ENCODE measurements at regions not wholly inside any gene's neighbourhood (a gene's known extent, or its start where the extent isn't known, plus 50 kb on each side); places are given as distances from the start of the nearest gene placed in this dataset.

DNA sequence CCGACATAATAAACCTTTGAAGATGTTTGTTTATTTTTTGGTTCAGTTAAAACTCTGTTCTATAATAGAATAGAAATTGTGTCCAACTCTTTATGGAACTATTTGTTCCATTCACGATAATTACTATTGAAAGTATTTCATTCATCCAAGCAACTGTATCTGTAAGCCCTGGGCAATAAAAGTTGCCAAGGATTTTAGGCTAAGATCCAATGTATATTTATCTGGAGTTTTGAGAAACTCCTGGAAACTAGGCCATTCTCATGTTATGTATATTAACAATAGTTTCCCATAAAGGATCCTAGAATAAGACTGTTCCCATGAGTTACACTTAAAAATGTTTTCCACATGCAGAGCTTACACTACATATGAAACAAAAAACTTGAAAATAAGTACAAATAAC is 261.6 kb downstream of the SLITRK6 start:
- WGBS, 2 donors (ENCODE audit: low coverage in 1 of 2) = 15 to 31% methylated on average over 2 of the region's 2 CpGs
- Histone ChIP-seq H3K36me3 (no peaks in the 10 kb centered on the region), H3K27me3 (no peaks in the 10 kb centered on the region), H3K4me3 (no peak overlapping the region), H3K4me1 (no peaks in the 10 kb centered on the region), H3K27ac (no peak overlapping the region), H3K9me3 (no peaks in the 10 kb centered on the region)
- ATAC-seq = no peak
- no peak for TF ChIP-seq EP300 (IDR thresholded peaks at IDR 0.05)
- TF ChIP-seq POLR2A (IDR thresholded peaks at IDR 0.05) = no peak
- TF ChIP-seq, protein P1, sequence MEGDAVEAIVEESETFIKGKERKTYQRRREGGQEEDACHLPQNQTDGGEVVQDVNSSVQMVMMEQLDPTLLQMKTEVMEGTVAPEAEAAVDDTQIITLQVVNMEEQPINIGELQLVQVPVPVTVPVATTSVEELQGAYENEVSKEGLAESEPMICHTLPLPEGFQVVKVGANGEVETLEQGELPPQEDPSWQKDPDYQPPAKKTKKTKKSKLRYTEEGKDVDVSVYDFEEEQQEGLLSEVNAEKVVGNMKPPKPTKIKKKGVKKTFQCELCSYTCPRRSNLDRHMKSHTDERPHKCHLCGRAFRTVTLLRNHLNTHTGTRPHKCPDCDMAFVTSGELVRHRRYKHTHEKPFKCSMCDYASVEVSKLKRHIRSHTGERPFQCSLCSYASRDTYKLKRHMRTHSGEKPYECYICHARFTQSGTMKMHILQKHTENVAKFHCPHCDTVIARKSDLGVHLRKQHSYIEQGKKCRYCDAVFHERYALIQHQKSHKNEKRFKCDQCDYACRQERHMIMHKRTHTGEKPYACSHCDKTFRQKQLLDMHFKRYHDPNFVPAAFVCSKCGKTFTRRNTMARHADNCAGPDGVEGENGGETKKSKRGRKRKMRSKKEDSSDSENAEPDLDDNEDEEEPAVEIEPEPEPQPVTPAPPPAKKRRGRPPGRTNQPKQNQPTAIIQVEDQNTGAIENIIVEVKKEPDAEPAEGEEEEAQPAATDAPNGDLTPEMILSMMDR (IDR thresholded peaks at IDR 0.05) = no peak
- TF ChIP-seq POLR2AphosphoS5 (IDR thresholded peaks at IDR 0.05) = no peak

DNA sequence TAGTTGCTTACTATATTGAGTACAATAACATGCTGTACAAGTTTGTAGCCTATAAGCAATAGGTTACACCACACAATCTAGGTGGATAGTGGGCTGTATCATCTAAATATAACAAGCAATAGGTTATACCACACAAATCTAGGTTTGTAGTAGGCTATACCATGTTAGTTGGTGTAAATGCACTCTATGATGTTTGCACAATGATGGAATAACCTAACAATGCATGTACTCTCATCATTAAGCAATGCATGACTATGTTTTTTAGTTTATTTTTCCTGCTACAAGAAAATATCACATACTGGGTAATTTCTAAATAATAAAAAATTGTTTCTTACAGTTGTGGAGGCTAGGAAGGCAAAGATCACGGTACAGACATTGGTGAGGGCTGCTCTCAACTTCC is 262.5 kb downstream of the SLITRK6 start:
- Histone ChIP-seq H3K4me3 (no peak overlapping the region), H3K27ac (no peak overlapping the region), H3K9me3 (no peaks in the 10 kb centered on the region), H3K36me3 (no peaks in the 10 kb centered on the region), H3K27me3 (no peaks in the 10 kb centered on the region), H3K4me1 (no peaks in the 10 kb centered on the region)
- no peak for ATAC-seq
- TF ChIP-seq POLR2AphosphoS5 (IDR thresholded peaks at IDR 0.05) = no peak
- TF ChIP-seq EP300 (IDR thresholded peaks at IDR 0.05) = no peak
- TF ChIP-seq, protein P1 (IDR thresholded peaks at IDR 0.05) = no peak
- 94 to 100% methylated on average over 1 of the region's 1 CpG for WGBS, 2 donors (ENCODE audit: low coverage in 1 of 2)

DNA sequence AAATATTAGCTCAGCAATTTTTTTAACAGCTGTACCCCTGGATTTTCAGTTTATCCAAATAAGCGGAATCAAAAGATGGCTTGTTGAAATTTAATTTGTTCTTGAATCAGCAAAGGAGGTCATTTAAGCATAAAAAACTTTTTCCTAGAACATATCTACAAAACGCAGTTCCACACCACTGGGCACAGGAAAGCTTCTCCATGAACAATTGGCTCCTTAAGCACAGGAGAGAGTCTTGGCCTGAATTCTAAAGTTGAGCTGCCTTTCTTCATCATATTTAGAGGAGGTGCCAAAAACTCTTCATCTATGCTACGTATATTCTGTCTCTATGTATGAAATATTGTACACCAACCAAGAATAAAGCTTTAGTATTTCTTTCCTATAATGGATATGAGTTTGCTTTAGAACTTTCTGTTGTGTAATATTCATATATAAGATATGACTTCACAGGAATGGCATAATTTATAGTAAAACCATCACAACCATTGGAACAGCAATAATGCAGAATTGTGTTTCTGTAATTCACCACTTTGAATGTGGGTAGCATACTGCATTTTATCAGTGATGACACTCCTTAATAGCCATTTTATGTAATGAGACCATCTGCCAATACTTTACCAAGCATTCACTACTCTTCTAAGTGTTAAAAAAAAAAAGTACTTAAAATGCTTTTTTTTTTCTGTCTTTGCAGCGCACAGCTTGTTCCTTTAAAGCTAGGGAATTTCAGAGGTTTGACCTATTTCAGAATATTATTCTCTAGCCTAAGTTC is 263.7 kb downstream of the SLITRK6 start:
- no peak for ATAC-seq
- H3K4me3 ChIP-seq = no peak overlapping the region
- TF ChIP-seq POLR2A (IDR thresholded peaks at IDR 0.05) (no peak), POLR2AphosphoS5 (IDR thresholded peaks at IDR 0.05) (no peak), EP300 (IDR thresholded peaks at IDR 0.05) (no peak)
- TF ChIP-seq, protein P1 (IDR thresholded peaks at IDR 0.05) = no peak
- H3K4me1 ChIP-seq = no peaks in the 10 kb centered on the region
- H3K27me3 ChIP-seq = no peaks in the 10 kb centered on the region
- WGBS, 2 donors (ENCODE audit: low coverage in 1 of 2) = 78 to 89% methylated on average over 4 of the region's 4 CpGs
- H3K27ac ChIP-seq = no peak overlapping the region
- H3K9me3 ChIP-seq = no peaks in the 10 kb centered on the region
- no peaks in the 10 kb centered on the region for H3K36me3 ChIP-seq

DNA sequence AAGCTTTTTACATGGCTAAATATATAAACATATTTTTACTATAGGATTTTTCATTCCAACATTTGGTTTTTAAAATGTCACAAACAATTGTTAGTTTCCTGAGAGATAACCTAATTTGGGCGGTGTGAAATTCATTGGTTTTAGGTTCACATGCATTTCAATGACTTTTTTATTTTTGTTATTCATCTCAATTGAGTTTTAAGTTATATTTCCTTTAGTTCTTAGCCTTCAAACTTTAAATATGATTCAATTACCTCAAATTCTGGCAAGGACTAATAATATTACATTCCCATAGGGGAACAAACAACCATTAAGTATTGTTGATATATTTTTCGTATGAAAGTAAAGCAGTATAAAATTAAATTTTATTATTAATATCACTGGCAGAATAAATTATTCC is 265.3 kb downstream of the SLITRK6 start:
- no peaks in the 10 kb centered on the region for H3K27me3 ChIP-seq
- WGBS, 2 donors (ENCODE audit: low coverage in 1 of 2) = 89 to 96% methylated on average over 2 of the region's 2 CpGs
- no peak overlapping the region for H3K27ac ChIP-seq
- no peaks in the 10 kb centered on the region for H3K9me3 ChIP-seq
- no peaks in the 10 kb centered on the region for H3K36me3 ChIP-seq
- peaks cover 0 to 3% (median 2%) of the 10 kb centered on the region in 3 donors for H3K4me1 ChIP-seq
- TF ChIP-seq POLR2A (IDR thresholded peaks at IDR 0.05) = no peak
- no peak for TF ChIP-seq POLR2AphosphoS5 (IDR thresholded peaks at IDR 0.05)
- no peak for TF ChIP-seq EP300 (IDR thresholded peaks at IDR 0.05)
- TF ChIP-seq, protein P1 (IDR thresholded peaks at IDR 0.05) = no peak
- no peak overlapping the region for H3K4me3 ChIP-seq
- no peak for ATAC-seq

DNA sequence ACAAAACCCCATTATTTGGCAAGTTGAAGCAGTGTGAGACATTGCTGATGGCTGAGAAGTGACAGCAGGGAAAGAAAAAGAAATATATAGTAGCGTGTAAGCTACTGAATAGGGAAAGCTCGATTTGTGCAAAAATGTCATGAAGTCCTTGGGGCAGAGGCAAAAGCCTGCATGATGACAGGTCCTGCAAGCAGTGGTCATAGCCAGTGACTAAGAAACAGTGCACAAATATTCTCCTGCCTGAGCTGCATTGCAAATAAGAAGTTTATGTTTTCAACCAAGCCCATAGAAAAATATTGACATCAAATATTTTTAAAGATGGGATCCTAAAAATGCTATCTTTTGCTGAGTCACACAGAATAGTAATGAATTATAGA is 270.0 kb downstream of the SLITRK6 start:
- 50 to 81% methylated on average over 2 of the region's 2 CpGs for WGBS, 2 donors (ENCODE audit: low coverage in 1 of 2)
- no peaks in the 10 kb centered on the region for H3K36me3 ChIP-seq
- H3K4me3 ChIP-seq = no peak overlapping the region
- H3K4me1 ChIP-seq = peaks cover 0 to 9% (median 2%) of the 10 kb centered on the region in 3 donors
- peak overlapping the region in 1 of 4 donors; percentile 12 for H3K27ac ChIP-seq
- ATAC-seq = peak; percentile 16
- no peaks in the 10 kb centered on the region for H3K9me3 ChIP-seq
- TF ChIP-seq, protein P1 (IDR thresholded peaks at IDR 0.05) = no peak
- TF ChIP-seq POLR2AphosphoS5 (IDR thresholded peaks at IDR 0.05) (no peak), EP300 (IDR thresholded peaks at IDR 0.05) (no peak), POLR2A (IDR thresholded peaks at IDR 0.05) (no peak)
- H3K27me3 ChIP-seq = no peaks in the 10 kb centered on the region
